ENCODE measurements at regions not wholly inside any gene's neighbourhood (a gene's known extent, or its start where the extent isn't known, plus 50 kb on each side); places are given as distances from the start of the nearest gene placed in this dataset.

- H3K27ac ChIP-seq (ENCODE audit: low read depth, low read length, poor library complexity, severe bottlenecking), result no peak overlapping the region
- BruUV-seq (replicated peaks), result no TSS peak
- H3K9me3 ChIP-seq (ENCODE audit: low read depth, low read length, poor library complexity, severe bottlenecking), result no peaks in the 10 kb centered on the region
- intact Hi-C loops (cut with micrococcal nuclease; ENCODE audit: unreplicated experiment), result no loop called here
- no peak for TF ChIP-seq EZH2 (IDR thresholded peaks at IDR 0.05; ENCODE audit: borderline replicate concordance, low read depth, low read length, poor library complexity, severe bottlenecking)
- TF ChIP-seq, protein P1, sequence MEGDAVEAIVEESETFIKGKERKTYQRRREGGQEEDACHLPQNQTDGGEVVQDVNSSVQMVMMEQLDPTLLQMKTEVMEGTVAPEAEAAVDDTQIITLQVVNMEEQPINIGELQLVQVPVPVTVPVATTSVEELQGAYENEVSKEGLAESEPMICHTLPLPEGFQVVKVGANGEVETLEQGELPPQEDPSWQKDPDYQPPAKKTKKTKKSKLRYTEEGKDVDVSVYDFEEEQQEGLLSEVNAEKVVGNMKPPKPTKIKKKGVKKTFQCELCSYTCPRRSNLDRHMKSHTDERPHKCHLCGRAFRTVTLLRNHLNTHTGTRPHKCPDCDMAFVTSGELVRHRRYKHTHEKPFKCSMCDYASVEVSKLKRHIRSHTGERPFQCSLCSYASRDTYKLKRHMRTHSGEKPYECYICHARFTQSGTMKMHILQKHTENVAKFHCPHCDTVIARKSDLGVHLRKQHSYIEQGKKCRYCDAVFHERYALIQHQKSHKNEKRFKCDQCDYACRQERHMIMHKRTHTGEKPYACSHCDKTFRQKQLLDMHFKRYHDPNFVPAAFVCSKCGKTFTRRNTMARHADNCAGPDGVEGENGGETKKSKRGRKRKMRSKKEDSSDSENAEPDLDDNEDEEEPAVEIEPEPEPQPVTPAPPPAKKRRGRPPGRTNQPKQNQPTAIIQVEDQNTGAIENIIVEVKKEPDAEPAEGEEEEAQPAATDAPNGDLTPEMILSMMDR (conservative IDR thresholded peaks at IDR 0.05; ENCODE audit: low read depth, low read length), result no peak
- H3K4me3 ChIP-seq (ENCODE audit: low read depth, low read length, poor library complexity, severe bottlenecking), result no peak overlapping the region
- CTCF ChIA-PET, result no interaction called here
- DNase-seq (ENCODE audit: low spot score), result no peak
- H3K36me3 ChIP-seq (ENCODE audit: insufficient read depth, low read length, poor library complexity, severe bottlenecking), result no peaks in the 10 kb centered on the region
- no peaks in the 10 kb centered on the region for H3K4me1 ChIP-seq (ENCODE audit: insufficient read depth, low read length, poor library complexity, severe bottlenecking)
- POLR2A ChIA-PET (ENCODE audit: low non-redundant PET), result no interaction called here
- H3K27me3 ChIP-seq (replicated peaks; ENCODE audit: insufficient read depth, low read depth, low read length, poor library complexity), result no peaks in the 10 kb centered on the region
Observed at GRCh38 chr21:29423099-29423870, 124.6 kb downstream of the BACH1 start.

- H3K27me3 ChIP-seq (replicated peaks; ENCODE audit: insufficient read depth, low read depth, low read length, poor library complexity), result no peaks in the 10 kb centered on the region
- H3K36me3 ChIP-seq (ENCODE audit: insufficient read depth, low read length, poor library complexity, severe bottlenecking), result no peaks in the 10 kb centered on the region
- intact Hi-C loops (cut with micrococcal nuclease; ENCODE audit: unreplicated experiment), result no loop called here
- ChIA-PET POLR2A (ENCODE audit: low non-redundant PET) (no interaction called here), CTCF (no interaction called here)
- no peak for DNase-seq (ENCODE audit: low spot score)
- H3K27ac ChIP-seq (ENCODE audit: low read depth, low read length, poor library complexity, severe bottlenecking), result no peak overlapping the region
- H3K9me3 ChIP-seq (ENCODE audit: low read depth, low read length, poor library complexity, severe bottlenecking), result no peaks in the 10 kb centered on the region
- no peaks in the 10 kb centered on the region for H3K4me1 ChIP-seq (ENCODE audit: insufficient read depth, low read length, poor library complexity, severe bottlenecking)
- BruUV-seq (replicated peaks), result no TSS peak
- TF ChIP-seq EZH2 (IDR thresholded peaks at IDR 0.05; ENCODE audit: borderline replicate concordance, low read depth, low read length, poor library complexity, severe bottlenecking), result no peak
- TF ChIP-seq, protein P1 (conservative IDR thresholded peaks at IDR 0.05; ENCODE audit: low read depth, low read length), result no peak
- H3K4me3 ChIP-seq (ENCODE audit: low read depth, low read length, poor library complexity, severe bottlenecking), result no peak overlapping the region
Observed at GRCh38 chr21:29424728-29425127, 126.0 kb downstream of the BACH1 start.

GRCh38 chr21:29429218-29429617, 130.5 kb downstream of the BACH1 start:
- Histone ChIP-seq H3K4me1 (ENCODE audit: insufficient read depth, low read length, poor library complexity, severe bottlenecking) (peaks cover 3% of the 10 kb centered on the region), H3K36me3 (ENCODE audit: insufficient read depth, low read length, poor library complexity, severe bottlenecking) (no peaks in the 10 kb centered on the region), H3K4me3 (ENCODE audit: low read depth, low read length, poor library complexity, severe bottlenecking) (no peak overlapping the region), H3K9me3 (ENCODE audit: low read depth, low read length, poor library complexity, severe bottlenecking) (no peaks in the 10 kb centered on the region), H3K27me3 (replicated peaks; ENCODE audit: insufficient read depth, low read depth, low read length, poor library complexity) (no peaks in the 10 kb centered on the region), H3K27ac (ENCODE audit: low read depth, low read length, poor library complexity, severe bottlenecking) (no peak overlapping the region)
- CTCF ChIA-PET, result no interaction called here
- no TSS peak for BruUV-seq (replicated peaks)
- TF ChIP-seq EZH2 (IDR thresholded peaks at IDR 0.05; ENCODE audit: borderline replicate concordance, low read depth, low read length, poor library complexity, severe bottlenecking), result no peak
- TF ChIP-seq, protein P1 (conservative IDR thresholded peaks at IDR 0.05; ENCODE audit: low read depth, low read length), result no peak
- DNase-seq (ENCODE audit: low spot score), result no peak
- POLR2A ChIA-PET (ENCODE audit: low non-redundant PET), result no interaction called here
- intact Hi-C loops (cut with micrococcal nuclease; ENCODE audit: unreplicated experiment), result no loop called here

All from A673 (cell line).